HT1080 (cell line): ENCODE measurements at regions not wholly inside any gene's neighbourhood (a gene's known extent, or its start where the extent isn't known, plus 50 kb on each side); places are given as distances from the start of the nearest gene placed in this dataset.

Experiments
- DNase-seq: peaks from one replicate; pipeline ENCODE4 v3.0.0-alpha.2; 2015; ENCODE audit warnings: low read depth

DNA sequence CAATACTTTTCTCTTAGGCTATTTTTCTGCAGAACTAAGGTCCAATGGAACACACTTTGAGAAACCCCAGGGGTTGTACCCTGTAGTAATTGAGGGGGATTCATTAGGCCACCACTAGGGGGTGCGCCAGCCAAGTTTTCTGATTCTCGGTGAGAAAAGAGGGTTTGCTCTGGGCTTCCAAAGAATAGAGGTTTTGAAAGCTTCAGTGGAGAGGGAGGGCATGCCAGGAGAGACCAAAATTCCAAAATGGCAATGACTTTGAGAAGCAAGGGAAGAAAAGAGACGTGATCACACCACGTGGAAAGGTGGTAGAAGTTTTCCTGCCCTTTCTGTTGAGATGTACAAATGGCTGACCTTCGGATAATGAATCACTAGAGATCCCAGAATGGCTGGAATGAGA, 323.3 kb downstream of the RPS6KC1 start:
- DNase-seq: peak; percentile 19

- DNase-seq: no peak
Observed at GRCh38 chr1:213375002-213375401, 324.0 kb downstream of the RPS6KC1 start.

- DNase-seq: peak; percentile 6
Observed at GRCh38 chr1:213376862-213377372, 325.9 kb downstream of the RPS6KC1 start.

- DNase-seq: no peak
Observed at GRCh38 chr1:213380865-213381264, 329.8 kb downstream of the RPS6KC1 start.

- DNase-seq: peak; percentile 15
Observed at GRCh38 chr1:213381572-213382084, 330.6 kb downstream of the RPS6KC1 start.

- no peak for DNase-seq
Observed at GRCh38 chr1:213383465-213383864, 332.4 kb downstream of the RPS6KC1 start.

- no peak for DNase-seq
Observed at GRCh38 chr1:213385201-213385600, 334.2 kb downstream of the RPS6KC1 start.

DNA sequence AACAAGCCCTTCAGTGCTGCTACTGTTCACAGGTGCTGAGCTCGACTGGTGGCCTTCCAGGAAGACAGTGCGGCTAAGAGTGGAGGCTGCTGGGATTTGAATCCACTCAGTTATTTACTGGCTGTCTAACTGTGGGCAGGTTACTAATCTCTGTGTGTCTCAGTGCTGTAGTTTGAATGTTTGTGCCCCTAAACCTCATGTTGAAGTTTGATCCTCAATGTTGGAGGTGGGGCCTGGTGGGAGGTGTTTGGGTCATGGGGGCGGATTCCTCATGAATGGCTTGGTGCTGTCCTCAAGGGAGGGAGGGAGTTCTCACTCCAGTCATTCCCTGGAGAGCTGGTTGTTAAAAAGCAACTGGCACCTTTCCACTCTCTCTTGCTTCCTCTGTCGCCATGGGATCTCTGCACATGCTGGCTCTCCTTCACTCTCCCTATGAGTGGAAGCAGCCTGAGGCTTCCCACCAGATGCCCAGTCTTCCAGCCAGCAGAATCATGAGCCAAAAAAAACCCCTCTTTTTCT, 334.8 kb downstream of the RPS6KC1 start:
- DNase-seq: no peak

DNA sequence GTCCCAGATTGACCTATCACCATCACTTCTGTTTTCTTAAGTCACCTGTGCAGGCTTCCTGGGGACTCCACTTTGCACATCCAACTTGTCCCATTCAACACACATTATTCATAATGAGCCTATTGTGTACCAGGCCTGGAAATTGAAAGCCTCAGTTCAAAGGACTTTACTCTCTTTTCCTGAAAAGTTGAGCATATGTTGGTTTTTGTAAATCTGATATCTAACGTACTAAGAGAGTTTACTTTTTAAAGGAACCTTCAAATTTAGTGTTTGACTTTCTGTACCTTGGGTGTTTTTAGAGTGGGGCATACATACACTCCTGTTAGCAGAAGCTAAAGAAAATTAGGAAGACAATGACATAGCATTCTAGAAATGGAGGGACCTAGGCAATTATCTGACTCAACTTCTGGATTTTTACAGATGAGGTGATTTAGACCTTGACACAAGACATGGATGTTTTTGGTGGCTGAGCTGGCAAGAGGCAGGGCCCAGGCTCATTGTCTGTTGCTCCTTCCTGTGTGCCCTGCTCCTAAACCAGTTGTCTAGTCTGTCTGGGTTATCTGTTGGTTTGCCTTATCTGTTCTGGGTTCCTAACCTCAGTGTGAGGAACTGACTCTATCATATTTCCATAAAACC, 336.5 kb downstream of the RPS6KC1 start:
- DNase-seq: no peak

DNA sequence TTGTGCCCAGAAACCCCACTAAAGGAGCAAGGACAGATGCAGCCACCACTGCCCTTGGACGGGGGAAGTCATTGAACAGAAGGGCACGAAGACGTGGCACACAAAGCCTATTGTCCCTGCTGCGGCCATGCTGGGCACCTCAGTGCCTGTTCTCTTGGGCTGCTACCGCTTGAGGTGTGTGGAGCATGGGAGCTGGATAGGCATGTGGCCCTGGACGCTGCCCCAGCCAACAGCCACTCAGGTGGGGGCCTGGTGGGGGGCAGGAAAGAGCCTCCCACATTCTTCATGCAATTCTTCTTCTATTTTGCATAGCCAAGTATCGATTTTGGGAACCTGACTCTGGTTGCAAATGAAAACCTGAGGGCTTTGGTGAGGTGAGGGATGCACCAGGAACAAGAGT, 337.2 kb downstream of the RPS6KC1 start:
- DNase-seq: no peak

DNA sequence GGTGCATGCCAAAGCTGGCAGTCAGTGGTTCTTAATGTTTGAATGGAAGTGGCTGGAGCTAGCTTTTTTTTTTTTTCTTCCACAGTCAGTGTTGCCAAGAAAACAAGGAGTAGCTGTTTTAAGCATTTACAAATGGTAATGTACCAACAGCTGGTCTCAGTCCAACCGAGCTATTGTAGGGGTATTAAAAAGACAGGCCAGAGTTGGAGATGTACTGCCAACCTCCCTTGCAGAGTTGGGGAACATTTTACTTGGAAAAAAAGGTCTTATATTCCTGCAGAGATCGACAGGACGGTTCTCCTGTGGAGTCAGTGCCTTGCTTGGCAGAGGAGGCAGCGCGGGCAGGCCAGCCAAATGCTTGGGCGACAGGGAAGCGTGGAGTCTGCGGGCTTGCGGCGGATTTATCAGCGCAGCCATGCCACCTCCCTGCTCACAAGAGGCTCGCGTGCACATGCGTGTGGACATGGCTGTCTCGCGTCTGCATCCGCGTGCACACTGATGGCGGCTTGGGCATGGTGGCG, 338.1 kb downstream of the RPS6KC1 start:
- DNase-seq: no peak

GRCh38 chr1:213391445-213391844, 340.4 kb downstream of the RPS6KC1 start:
- DNase-seq: no peak

DNA sequence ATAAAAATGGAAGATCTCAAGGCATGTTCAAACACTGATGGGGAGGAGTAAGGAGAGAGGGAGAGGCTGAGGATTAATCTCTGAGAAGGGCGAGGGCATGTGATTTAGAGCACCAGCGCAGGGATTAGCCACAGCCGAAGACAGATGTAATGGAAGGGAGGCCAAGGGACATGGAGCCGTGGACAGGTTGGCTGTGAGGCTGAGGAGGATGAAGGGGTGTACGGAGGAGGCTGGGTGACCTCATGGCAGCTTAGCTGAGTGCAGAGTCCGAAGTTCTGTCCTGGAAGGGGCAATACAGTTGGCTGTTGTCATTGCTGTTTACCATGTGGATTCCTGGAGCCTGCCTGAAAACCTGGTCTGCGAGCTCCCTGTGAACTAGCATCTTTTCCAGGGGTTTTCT, 342.8 kb downstream of the RPS6KC1 start:
- no peak for DNase-seq

DNA sequence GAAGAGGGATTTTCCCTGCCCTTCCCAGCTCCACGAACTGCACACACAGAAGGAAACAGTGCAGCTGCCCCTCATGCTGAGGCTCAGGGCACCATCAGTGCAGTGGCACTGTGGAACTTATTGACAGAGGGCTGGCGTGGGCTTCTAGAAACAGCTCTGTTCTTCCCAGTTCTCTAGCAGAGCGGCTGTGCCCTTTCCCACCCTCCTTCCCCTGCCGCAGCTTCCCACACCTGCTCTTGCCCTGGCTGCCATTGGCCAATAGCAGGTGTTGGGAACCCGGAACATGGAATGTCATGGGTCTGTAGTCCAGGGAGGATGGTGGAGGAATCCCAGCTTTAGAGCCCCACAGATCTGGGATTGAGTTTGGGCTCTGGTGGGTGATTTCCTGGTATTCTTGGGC, 343.8 kb downstream of the RPS6KC1 start:
- no peak for DNase-seq

- DNase-seq: no peak
Observed at GRCh38 chr1:213397638-213398037, 346.6 kb downstream of the RPS6KC1 start.

- no peak for DNase-seq
Observed at GRCh38 chr1:213399695-213400094, 348.7 kb downstream of the RPS6KC1 start.

DNA sequence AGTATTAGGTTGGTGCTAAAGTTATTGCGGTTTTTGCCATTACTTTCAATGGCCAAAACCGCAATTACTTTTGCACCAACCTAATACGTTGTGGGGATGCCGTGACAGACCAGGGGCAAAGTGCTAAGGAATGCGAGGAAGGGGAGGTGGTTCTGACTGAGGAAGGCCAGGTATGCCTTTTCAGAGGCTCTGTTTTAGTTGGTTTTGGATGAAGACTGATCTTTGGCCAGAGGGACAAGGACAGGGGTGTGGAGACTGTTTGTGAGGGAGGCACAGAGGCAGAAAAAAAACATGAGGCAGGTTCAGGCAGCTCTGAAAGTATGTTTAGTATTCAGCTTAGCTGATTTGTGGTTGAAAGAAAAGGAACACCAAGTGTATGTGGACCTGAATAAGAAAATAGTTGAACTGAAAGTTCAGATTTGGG, 358.2 kb downstream of the RPS6KC1 start:
- DNase-seq: no peak

DNA sequence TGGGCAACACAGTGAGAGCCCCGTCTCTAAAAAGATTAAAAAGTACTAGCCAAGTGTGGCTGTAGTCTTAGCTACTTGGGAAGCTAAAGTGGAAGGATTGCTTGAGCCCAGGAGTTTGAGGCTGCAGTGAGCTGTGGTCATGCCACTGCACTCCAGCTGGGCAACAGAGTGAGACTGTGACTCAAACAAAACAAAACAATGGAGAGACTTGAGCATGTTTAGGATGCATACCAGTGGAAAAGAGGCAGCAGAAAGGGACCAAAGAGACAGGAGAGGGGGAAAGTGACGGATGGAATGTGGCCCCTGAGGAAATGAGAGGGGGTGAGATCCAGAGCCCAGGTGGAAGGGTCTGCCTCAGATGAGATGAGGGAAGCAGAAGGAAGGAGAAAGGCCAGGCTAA, 358.9 kb downstream of the RPS6KC1 start:
- no peak for DNase-seq

DNA sequence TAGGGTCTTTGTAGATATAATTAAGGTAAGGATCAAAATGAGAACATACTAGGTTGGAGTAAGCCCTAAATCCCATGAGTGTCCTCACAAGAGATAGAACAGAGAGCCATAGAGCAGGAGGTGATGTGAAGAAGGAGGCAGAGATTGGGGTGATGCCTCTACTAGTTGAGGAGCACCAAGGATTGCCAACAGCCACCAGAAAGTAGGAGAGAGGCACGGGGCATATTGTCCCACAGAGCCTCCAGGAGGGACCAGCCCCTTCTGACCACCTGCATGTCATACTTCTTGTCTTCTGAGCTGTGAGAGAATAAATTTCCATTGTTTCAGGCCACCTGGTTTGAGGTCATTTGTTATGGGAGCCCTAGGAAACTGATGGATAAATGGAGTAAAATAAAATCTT, 363.3 kb downstream of the RPS6KC1 start:
- DNase-seq: no peak

DNA sequence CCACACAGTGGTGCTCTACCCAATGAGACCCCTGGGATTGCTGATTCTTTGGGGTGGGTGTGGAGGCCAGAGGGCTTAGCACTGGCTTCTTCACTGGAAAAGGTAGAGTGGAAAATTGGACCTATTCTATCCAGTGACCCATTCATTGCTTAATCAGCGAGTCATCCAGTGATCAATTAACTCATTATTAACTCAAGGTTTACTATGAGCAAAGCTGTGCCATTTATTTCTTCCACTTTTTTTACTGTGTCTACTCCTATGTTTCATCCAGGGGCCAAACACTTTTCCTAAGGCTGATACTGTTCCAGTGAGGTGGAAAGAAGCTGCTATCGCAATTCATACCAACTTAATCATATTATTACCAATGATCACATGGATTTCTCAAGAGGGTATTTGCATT, 363.9 kb downstream of the RPS6KC1 start:
- no peak for DNase-seq

DNA sequence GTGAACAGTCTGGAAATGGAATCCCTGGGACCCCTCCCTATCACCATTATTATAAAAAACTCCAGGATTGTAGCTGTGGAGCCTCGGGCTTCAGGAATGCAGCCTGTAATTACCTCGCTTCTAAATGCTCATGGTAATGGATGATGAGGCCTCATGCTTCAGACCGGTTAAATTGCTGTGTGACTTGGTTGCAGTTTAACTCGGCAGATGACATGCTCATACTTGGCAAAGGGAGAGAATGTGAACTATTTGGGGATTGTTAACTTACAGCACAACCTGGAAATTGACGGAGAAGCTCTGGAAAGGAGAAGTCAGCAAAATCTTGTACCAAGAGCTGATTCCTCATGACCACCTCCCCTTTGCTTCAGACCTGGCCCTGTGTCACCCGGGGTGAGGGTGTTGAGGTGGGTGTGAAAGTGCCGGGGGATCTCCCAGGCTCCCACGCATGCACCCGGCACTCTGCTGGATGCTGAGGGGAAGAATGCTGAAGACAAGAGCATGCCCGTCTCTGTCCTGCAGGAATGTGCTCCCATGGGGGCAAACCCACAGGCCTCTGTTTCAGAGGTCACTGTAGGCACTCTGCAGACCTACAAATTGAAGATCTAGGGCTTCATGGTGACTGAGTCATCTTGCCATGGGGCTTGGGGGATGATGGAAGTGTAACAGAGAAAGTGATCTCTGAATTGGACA, 364.8 kb downstream of the RPS6KC1 start:
- no peak for DNase-seq

- DNase-seq: no peak
Observed at GRCh38 chr1:213416461-213417224, 365.6 kb downstream of the RPS6KC1 start.
